Karpas-422 (cell line): ENCODE measurements at regions not wholly inside any gene's neighbourhood (a gene's known extent, or its start where the extent isn't known, plus 50 kb on each side); places are given as distances from the start of the nearest gene placed in this dataset.

ENCODE experiments used
- DNase-seq: peaks from one replicate; pipeline ENCODE4 v3.0.0-alpha.2; 2015
- H2AFZ ChIP-seq: fragments of 200-600 bp; sonication (generic); 2 replicates; pipeline ENCODE4 v1.6.1; 2014; ENCODE audit warnings: antibody characterized with exemption, low read length, mixed read lengths
- H3K27ac ChIP-seq: fragments of 200-600 bp; sonication (generic); 2 replicates; pipeline ENCODE4 v1.5.1; 2014; ENCODE audit warnings: mild to moderate bottlenecking, low read length, moderate library complexity
- H3K27me3 ChIP-seq: fragments of 200-600 bp; sonication (generic); 2 replicates; pipeline ENCODE4 v1.6.1; 2014; ENCODE audit warnings: low read length, mixed read lengths
- H3K36me3 ChIP-seq: fragments of 200-600 bp; sonication (generic); 2 replicates; pipeline ENCODE4 v1.6.1; 2014; ENCODE audit warnings: low read length, mixed read lengths; ENCODE audit not compliant: insufficient read depth
- H3K4me1 ChIP-seq: fragments of 200-600 bp; sonication (generic); 2 replicates; pipeline ENCODE4 v1.6.1; 2014; ENCODE audit warnings: mild to moderate bottlenecking, low read length, mixed read lengths
- H3K4me2 ChIP-seq: fragments of 200-600 bp; sonication (generic); 2 replicates; pipeline ENCODE4 v1.6.1; 2014; ENCODE audit warnings: low read length, low read depth, mild to moderate bottlenecking; ENCODE audit not compliant: poor library complexity, severe bottlenecking
- H3K4me3 ChIP-seq: fragments of 200-600 bp; sonication (generic); 2 replicates; pipeline ENCODE4 v1.5.1; 2014; ENCODE audit warnings: mild to moderate bottlenecking, antibody characterized with exemption, low read length, mixed read lengths
- H3K79me2 ChIP-seq: fragments of 200-600 bp; sonication (generic); 2 replicates; pipeline ENCODE4 v1.6.1; 2014; ENCODE audit warnings: mild to moderate bottlenecking, low read length, mixed read lengths
- H3K9ac ChIP-seq: fragments of 200-600 bp; sonication (generic); 2 replicates; pipeline ENCODE4 v1.6.0; 2014; ENCODE audit warnings: low read length
- H3K9me2 ChIP-seq: fragments of 200-600 bp; sonication (generic), shearing (Covaris generic); replicated peaks from 2 replicates; pipeline ENCODE4 v1.6.0; 2014; ENCODE audit warnings: mild to moderate bottlenecking, low read length, moderate library complexity; ENCODE audit not compliant: insufficient read depth
- H3K9me3 ChIP-seq: fragments of 300-700, 200-600 bp; sonication (generic); 2 replicates; pipeline ENCODE4 v1.6.1; 2014; ENCODE audit warnings: low read length, mixed read lengths
- H4K20me1 ChIP-seq: fragments of 200-600 bp; sonication (generic); 2 replicates; pipeline ENCODE4 v1.6.1; 2014; ENCODE audit warnings: mild to moderate bottlenecking, antibody characterized with exemption, low read length, low read depth; ENCODE audit not compliant: insufficient read depth

- no peak overlapping the region for H3K9ac ChIP-seq
- no peaks in the 10 kb centered on the region for H3K4me1 ChIP-seq
- no peak overlapping the region for H3K4me3 ChIP-seq
- H3K36me3 ChIP-seq, result no peaks in the 10 kb centered on the region
- no peak overlapping the region for H3K27ac ChIP-seq
- DNase-seq, result no peak
- H3K4me2 ChIP-seq, result no peak overlapping the region
- no peaks in the 10 kb centered on the region for H3K9me3 ChIP-seq
- H4K20me1 ChIP-seq, result no peaks in the 10 kb centered on the region
- no peaks in the 10 kb centered on the region for H3K79me2 ChIP-seq
- H2AFZ ChIP-seq, result no peak overlapping the region
- no peaks in the 10 kb centered on the region for H3K27me3 ChIP-seq
- H3K9me2 ChIP-seq, result no peaks in the 10 kb centered on the region
Measured at GRCh38 chr6:47126647-47127391, 84.7 kb upstream of the ADGRF1 start.

GRCh38 chr6:47118611-47119010 lies 76.5 kb upstream of the ADGRF1 start:
- H3K79me2 ChIP-seq, result no peaks in the 10 kb centered on the region
- no peaks in the 10 kb centered on the region for H3K36me3 ChIP-seq
- no peak overlapping the region for H3K27ac ChIP-seq
- H3K27me3 ChIP-seq, result no peaks in the 10 kb centered on the region
- peak; percentile 27 for DNase-seq
- no peaks in the 10 kb centered on the region for H4K20me1 ChIP-seq
- H3K4me3 ChIP-seq, result no peak overlapping the region
- no peak overlapping the region for H2AFZ ChIP-seq
- H3K9me2 ChIP-seq, result no peaks in the 10 kb centered on the region
- no peaks in the 10 kb centered on the region for H3K9me3 ChIP-seq
- H3K9ac ChIP-seq, result no peak overlapping the region
- H3K4me1 ChIP-seq, result no peaks in the 10 kb centered on the region
- no peak overlapping the region for H3K4me2 ChIP-seq

- Histone ChIP-seq H3K27ac (no peak overlapping the region), H3K4me1 (no peaks in the 10 kb centered on the region), H3K79me2 (no peaks in the 10 kb centered on the region), H3K4me2 (no peak overlapping the region), H3K9me3 (no peaks in the 10 kb centered on the region), H3K9ac (no peak overlapping the region), H3K9me2 (no peaks in the 10 kb centered on the region), H3K36me3 (no peaks in the 10 kb centered on the region), H3K4me3 (no peak overlapping the region), H2AFZ (no peak overlapping the region), H3K27me3 (no peaks in the 10 kb centered on the region), H4K20me1 (no peaks in the 10 kb centered on the region)
- peak; percentile 29 for DNase-seq
Measured at GRCh38 chr6:47117314-47117713, 75.2 kb upstream of the ADGRF1 start.

- Histone ChIP-seq H3K9me2 (no peaks in the 10 kb centered on the region), H3K36me3 (no peaks in the 10 kb centered on the region), H3K79me2 (no peaks in the 10 kb centered on the region), H2AFZ (no peak overlapping the region), H3K4me1 (no peaks in the 10 kb centered on the region), H3K9me3 (no peaks in the 10 kb centered on the region), H3K4me3 (no peak overlapping the region), H3K9ac (no peak overlapping the region), H3K27me3 (no peaks in the 10 kb centered on the region), H3K27ac (no peak overlapping the region), H4K20me1 (no peaks in the 10 kb centered on the region), H3K4me2 (no peak overlapping the region)
- peak; percentile 14 for DNase-seq
Measured at GRCh38 chr6:47116606-47117005, 74.5 kb upstream of the ADGRF1 start.

GRCh38 chr6:47116086-47116485 lies 74.0 kb upstream of the ADGRF1 start:
- Histone ChIP-seq H3K9me3 (no peaks in the 10 kb centered on the region), H3K4me1 (no peaks in the 10 kb centered on the region), H3K79me2 (no peaks in the 10 kb centered on the region), H3K4me2 (no peak overlapping the region), H3K9ac (no peak overlapping the region), H3K4me3 (no peak overlapping the region), H2AFZ (no peak overlapping the region), H3K36me3 (no peaks in the 10 kb centered on the region), H4K20me1 (no peaks in the 10 kb centered on the region), H3K9me2 (no peaks in the 10 kb centered on the region), H3K27me3 (no peaks in the 10 kb centered on the region), H3K27ac (no peak overlapping the region)
- DNase-seq, result peak; percentile 1

- H3K27ac ChIP-seq, result no peak overlapping the region
- H3K9ac ChIP-seq, result no peak overlapping the region
- no peaks in the 10 kb centered on the region for H3K36me3 ChIP-seq
- H3K9me2 ChIP-seq, result no peaks in the 10 kb centered on the region
- H3K79me2 ChIP-seq, result no peaks in the 10 kb centered on the region
- no peak overlapping the region for H3K4me3 ChIP-seq
- no peaks in the 10 kb centered on the region for H3K27me3 ChIP-seq
- no peak overlapping the region for H3K4me2 ChIP-seq
- H3K4me1 ChIP-seq, result no peaks in the 10 kb centered on the region
- no peaks in the 10 kb centered on the region for H4K20me1 ChIP-seq
- H2AFZ ChIP-seq, result no peak overlapping the region
- no peaks in the 10 kb centered on the region for H3K9me3 ChIP-seq
- DNase-seq, result peak; percentile 22
Measured at GRCh38 chr6:47114460-47114859, 72.3 kb upstream of the ADGRF1 start.

GRCh38 chr6:47112317-47112716 lies 70.2 kb upstream of the ADGRF1 start:
- H3K27me3 ChIP-seq, result no peaks in the 10 kb centered on the region
- no peaks in the 10 kb centered on the region for H3K79me2 ChIP-seq
- H2AFZ ChIP-seq, result no peak overlapping the region
- H3K27ac ChIP-seq, result no peak overlapping the region
- H3K9me2 ChIP-seq, result no peaks in the 10 kb centered on the region
- DNase-seq, result peak; percentile 19
- no peaks in the 10 kb centered on the region for H3K4me1 ChIP-seq
- H3K4me3 ChIP-seq, result no peak overlapping the region
- no peak overlapping the region for H3K4me2 ChIP-seq
- no peaks in the 10 kb centered on the region for H3K36me3 ChIP-seq
- H3K9me3 ChIP-seq, result no peaks in the 10 kb centered on the region
- no peaks in the 10 kb centered on the region for H4K20me1 ChIP-seq
- H3K9ac ChIP-seq, result no peak overlapping the region

GRCh38 chr6:47111685-47112084 lies 69.6 kb upstream of the ADGRF1 start:
- Histone ChIP-seq H3K9me2 (no peaks in the 10 kb centered on the region), H3K4me3 (no peak overlapping the region), H3K27ac (no peak overlapping the region), H3K4me1 (no peaks in the 10 kb centered on the region), H3K79me2 (no peaks in the 10 kb centered on the region), H3K36me3 (no peaks in the 10 kb centered on the region), H3K9ac (no peak overlapping the region), H2AFZ (no peak overlapping the region), H3K4me2 (no peak overlapping the region), H3K9me3 (no peaks in the 10 kb centered on the region), H4K20me1 (no peaks in the 10 kb centered on the region), H3K27me3 (no peaks in the 10 kb centered on the region)
- DNase-seq, result peak; percentile 7
